MM.1S (cell line): ENCODE measurements at regions not wholly inside any gene's neighbourhood (a gene's known extent, or its start where the extent isn't known, plus 50 kb on each side); places are given as distances from the start of the nearest gene placed in this dataset.
"Not testable (repeated sequence)": the region's sequence is repeated elsewhere in the genome, so short reads cannot be mapped to it uniquely, and the experiment has no call there.

Experiments used
- DNase-seq: peaks from one replicate; pipeline ENCODE4 v3.0.0-alpha.2; 2015
- H2AFZ ChIP-seq: fragments of 300-600 bp; sonication (generic); 2 replicates; pipeline ENCODE4 v1.6.0; 2016; ENCODE audit warnings: antibody characterized with exemption, low read length
- H3F3A ChIP-seq: fragments of 300-600 bp; sonication (generic); 2 replicates; pipeline ENCODE4 v1.6.1; 2016; ENCODE audit warnings: mild to moderate bottlenecking, antibody characterized with exemption, low read length, moderate library complexity, mixed read lengths; ENCODE audit not compliant: insufficient read depth
- H3K27ac ChIP-seq: fragments of 300-600 bp; sonication (generic); 2 replicates; pipeline ENCODE4 v1.5.1; 2016; ENCODE audit warnings: mild to moderate bottlenecking, low read length
- H3K27me3 ChIP-seq: fragments of 300-600 bp; sonication (generic); replicated peaks from 2 replicates; pipeline ENCODE4 v1.6.0; 2016; ENCODE audit warnings: low read length; ENCODE audit not compliant: insufficient read depth
- H3K36me3 ChIP-seq: fragments of 300-600 bp; sonication (generic); replicated peaks from 2 replicates; pipeline ENCODE4 v1.6.1; 2016; ENCODE audit warnings: mild to moderate bottlenecking, low read length, mixed read lengths; ENCODE audit not compliant: insufficient read depth
- H3K4me1 ChIP-seq: fragments of 300-600 bp; sonication (generic); 2 replicates; pipeline ENCODE4 v1.6.1; 2016; ENCODE audit warnings: low read length, mixed read lengths
- H3K4me2 ChIP-seq: fragments of 300-600 bp; sonication (generic); 2 replicates; pipeline ENCODE4 v1.6.0; 2016; ENCODE audit warnings: low read depth, low read length
- H3K4me3 ChIP-seq: fragments of 300-600 bp; sonication (generic); 2 replicates; pipeline ENCODE4 v1.5.1; 2016; ENCODE audit warnings: low read length, mixed read lengths
- H3K79me2 ChIP-seq: fragments of 300-600 bp; sonication (generic); 2 replicates; pipeline ENCODE4 v1.6.1; 2016; ENCODE audit warnings: mixed run types, low read length, mixed read lengths
- H3K9ac ChIP-seq: fragments of 300-600 bp; sonication (generic); 2 replicates; pipeline ENCODE4 v1.6.1; 2016; ENCODE audit warnings: low read length, mixed read lengths
- H3K9me2 ChIP-seq: fragments of 300-600 bp; sonication (generic); replicated peaks from 2 replicates; pipeline ENCODE4 v1.6.1; 2016; ENCODE audit warnings: mild to moderate bottlenecking, low read length, mixed read lengths; ENCODE audit not compliant: insufficient read depth
- H3K9me3 ChIP-seq: fragments of 300-600 bp; sonication (generic); replicated peaks from 2 replicates; pipeline ENCODE4 v1.6.1; 2016; ENCODE audit warnings: mild to moderate bottlenecking, low read length, mixed read lengths; ENCODE audit not compliant: insufficient read depth
- H4K20me1 ChIP-seq: fragments of 300-600 bp; sonication (generic); 2 replicates; pipeline ENCODE4 v1.6.1; 2016; ENCODE audit warnings: mild to moderate bottlenecking, low read length, moderate library complexity, mixed read lengths; ENCODE audit not compliant: insufficient read depth
- CTCF ChIP-seq: fragments of 300-600 bp; sonication (generic); IDR thresholded peaks from 2 replicates; pipeline ENCODE4 v1.5.1; 2016; ENCODE audit warnings: antibody characterized with exemption, low read length, mixed read lengths
- EZH2 ChIP-seq: fragments of 300-600 bp; sonication (generic); optimal IDR thresholded peaks from 2 replicates; pipeline ENCODE3; 2017; ENCODE audit warnings: low read depth, mild to moderate bottlenecking, antibody characterized with exemption, low read length, mixed read lengths
- EZH2phosphoT487 ChIP-seq: fragments of 300-600 bp; sonication (generic); IDR thresholded peaks from 2 replicates; pipeline ENCODE4 v1.6.1; 2018; ENCODE audit warnings: antibody characterized with exemption, low read length

DNA sequence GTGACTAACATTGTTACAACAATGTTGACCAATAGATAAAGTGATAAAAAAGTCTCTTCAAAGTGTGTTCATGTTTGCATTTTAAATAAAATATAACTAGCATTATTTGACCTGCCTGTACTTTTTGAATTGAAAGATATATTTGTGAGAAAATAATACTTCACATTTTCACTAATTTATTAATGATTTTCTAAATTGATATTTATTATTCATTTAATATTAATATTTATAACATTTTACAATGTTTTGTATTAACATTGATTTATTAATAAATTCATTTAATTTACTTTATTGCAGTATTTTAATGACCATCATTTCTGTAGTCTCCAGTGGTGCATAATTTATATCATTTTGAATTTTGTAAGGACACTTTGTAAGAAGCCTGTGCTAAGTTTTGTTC is 150.0 kb upstream of the BET1 start:
- Histone ChIP-seq H3K4me1 (peaks cover 5% of the 10 kb centered on the region; the same call in 1 of the 2 replicates), H3K9ac (no peak overlapping the region), H3K36me3 (no peaks in the 10 kb centered on the region), H4K20me1 (no peaks in the 10 kb centered on the region), H3K4me2 (no peak overlapping the region), H3K9me3 (no peaks in the 10 kb centered on the region), H3K4me3 (no peak overlapping the region), H3K27me3 (no peaks in the 10 kb centered on the region), H3F3A (no peaks in the 10 kb centered on the region), H3K79me2 (no peaks in the 10 kb centered on the region), H3K9me2 (no peaks in the 10 kb centered on the region), H2AFZ (no peak overlapping the region), H3K27ac (no peak overlapping the region)
- TF ChIP-seq EZH2phosphoT487 (no peak), CTCF (no peak), EZH2 (no peak)
- DNase-seq: no peak

GRCh38 chr7:94154858-94155257 is 150.7 kb upstream of the BET1 start:
- Histone ChIP-seq H3K9me3 (no peaks in the 10 kb centered on the region), H3K4me1 (peaks cover 5% of the 10 kb centered on the region; the same call in 1 of the 2 replicates), H3K79me2 (no peaks in the 10 kb centered on the region), H3K9me2 (no peaks in the 10 kb centered on the region), H3K27me3 (no peaks in the 10 kb centered on the region), H3K36me3 (no peaks in the 10 kb centered on the region), H3F3A (no peaks in the 10 kb centered on the region), H4K20me1 (no peaks in the 10 kb centered on the region), H2AFZ (no peak overlapping the region), H3K9ac (no peak overlapping the region), H3K4me3 (no peak overlapping the region), H3K27ac (no peak overlapping the region), H3K4me2 (no peak overlapping the region)
- TF ChIP-seq EZH2phosphoT487: no peak
- no peak for TF ChIP-seq EZH2
- no peak for TF ChIP-seq CTCF
- no peak for DNase-seq

DNA sequence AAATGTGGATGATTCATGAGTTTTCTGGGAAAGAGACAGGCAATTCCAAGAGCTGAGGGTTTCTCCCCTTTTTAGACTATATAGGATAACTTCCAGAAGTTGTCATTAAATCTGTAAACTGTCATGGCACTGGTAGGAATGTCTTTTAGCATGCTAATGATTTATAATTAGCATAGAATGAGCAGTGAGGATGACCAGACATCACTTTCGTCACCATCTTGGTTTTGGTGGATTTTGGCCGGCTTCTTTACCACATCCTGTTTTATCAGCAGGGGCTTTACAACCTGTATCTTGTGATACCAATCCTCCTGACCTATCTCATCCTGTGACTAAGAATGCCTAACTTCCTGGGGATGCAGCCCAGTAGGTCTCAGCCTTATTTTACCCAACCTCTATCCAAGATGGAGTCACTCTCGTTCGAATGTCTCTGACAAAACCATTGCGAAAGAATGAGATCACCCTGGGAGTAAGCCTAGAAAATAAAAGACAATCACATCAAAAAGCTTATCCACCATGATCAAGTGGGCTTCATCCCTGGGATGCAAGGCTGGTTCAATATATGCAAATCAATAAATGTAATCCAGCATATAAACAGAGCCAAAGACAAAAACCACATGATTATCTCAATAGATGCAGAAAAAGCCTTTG is 153.6 kb upstream of the BET1 start:
- H2AFZ ChIP-seq: not testable (repeated sequence)

GRCh38 chr7:94160719-94161435 is 156.7 kb upstream of the BET1 start:
- Histone ChIP-seq H3K4me2 (peak overlapping the region; percentile 83), H3F3A (no peaks in the 10 kb centered on the region), H3K4me1 (peaks cover 9% of the 10 kb centered on the region; the same call in 1 of the 2 replicates), H3K79me2 (no peaks in the 10 kb centered on the region), H3K36me3 (no peaks in the 10 kb centered on the region), H3K9ac (peak overlapping the region; percentile 13; the same call in 1 of the 2 replicates), H4K20me1 (no peaks in the 10 kb centered on the region), H3K4me3 (peak overlapping the region; percentile 49), H3K27ac (peak overlapping the region; percentile 41; the same call in 1 of the 2 replicates), H2AFZ (peak overlapping the region; percentile 38), H3K9me2 (no peaks in the 10 kb centered on the region), H3K27me3 (no peaks in the 10 kb centered on the region), H3K9me3 (no peaks in the 10 kb centered on the region)
- no peak for TF ChIP-seq EZH2
- TF ChIP-seq CTCF: no peak
- TF ChIP-seq EZH2phosphoT487: no peak
- peak; percentile 79 for DNase-seq

More for the DNA sequence above, 153.6 kb upstream of the BET1 start:
- not testable (repeated sequence) for H3K4me2 ChIP-seq, H3K27me3 ChIP-seq, H3K27ac ChIP-seq, H3K4me3 ChIP-seq, H4K20me1 ChIP-seq, H3K9me2 ChIP-seq, H3K9ac ChIP-seq, H3K4me1 ChIP-seq, H3K9me3 ChIP-seq, H3K79me2 ChIP-seq, H3K36me3 ChIP-seq, H3F3A ChIP-seq
- DNase-seq: peak; percentile 38
